ENCODE measurements at regions not wholly inside any gene's neighbourhood (a gene's known extent, or its start where the extent isn't known, plus 50 kb on each side); places are given as distances from the start of the nearest gene placed in this dataset.

- in situ Hi-C loops (cut with HindIII; ENCODE audit: low sequenced_read_pairs) = no loop called here
Measured at GRCh38 chr2:9057939-9058761, 54.7 kb upstream of the MBOAT2 start.

GRCh38 chr2:9055471-9055870, 52.0 kb upstream of the MBOAT2 start:
- in situ Hi-C loops (cut with HindIII; ENCODE audit: low sequenced_read_pairs) = no loop called here
- DNase-seq (ENCODE audit: low spot score) = no peak

More at GRCh38 chr2:9057939-9058761, 54.7 kb upstream of the MBOAT2 start:
- DNase-seq (ENCODE audit: low spot score) = no peak

- no peak for DNase-seq (ENCODE audit: low spot score)
- in situ Hi-C loops (cut with HindIII; ENCODE audit: low sequenced_read_pairs) = no loop called here
Measured at GRCh38 chr2:9053534-9053931, 50.0 kb upstream of the MBOAT2 start.
